ENCODE measurements at regions not wholly inside any gene's neighbourhood (a gene's known extent, or its start where the extent isn't known, plus 50 kb on each side); places are given as distances from the start of the nearest gene placed in this dataset.

- Histone ChIP-seq H3K4me2 (no peak overlapping the region), H4K20me1 (replicated peaks; ENCODE audit: insufficient read depth) (no peaks in the 10 kb centered on the region), H3K79me2 (replicated peaks; ENCODE audit: insufficient read depth) (no peaks in the 10 kb centered on the region), H3K4me3 (no peak overlapping the region), H2AFZ (peak overlapping the region; percentile 12; the same call in 1 of the 2 replicates), H3K27me3 (ENCODE audit: insufficient read depth) (no peaks in the 10 kb centered on the region), H3K27ac (ENCODE audit: low read depth) (no peak overlapping the region), H3K36me3 (ENCODE audit: insufficient read depth) (no peaks in the 10 kb centered on the region), H3F3A (replicated peaks; ENCODE audit: low read depth) (no peaks in the 10 kb centered on the region), H3K9me2 (ENCODE audit: insufficient read depth) (no peaks in the 10 kb centered on the region), H3K4me1 (ENCODE audit: insufficient read depth) (peaks cover 6% of the 10 kb centered on the region)
- DNase-seq (ENCODE audit: low spot score) = no peak
- peaks cover 13% of the 10 kb centered on the region; the same call in 2 of the 3 replicates for H3K4me1 Mint-ChIP-seq
- no peak for ATAC-seq
- H3K27ac Mint-ChIP-seq = no peak overlapping the region
- no peaks in the 10 kb centered on the region for H3K27me3 Mint-ChIP-seq (ENCODE audit: insufficient read depth, low read depth, poor library complexity)
- no peaks in the 10 kb centered on the region for H3K36me3 Mint-ChIP-seq (ENCODE audit: low read depth)
- no peak overlapping the region for H3K4me3 Mint-ChIP-seq
- TF ChIP-seq STAT1 (IDR thresholded peaks at IDR 0.05; ENCODE audit: unreplicated experiment) = no peak
- no peak for TF ChIP-seq JUNB (IDR thresholded peaks at IDR 0.05; ENCODE audit: unreplicated experiment)
- no peak for TF ChIP-seq POLR2AphosphoS5 (IDR thresholded peaks at IDR 0.05; ENCODE audit: low read depth)
- TF ChIP-seq EZH2phosphoT487 (IDR thresholded peaks at IDR 0.05; ENCODE audit: unreplicated experiment) = no peak
- no peak for TF ChIP-seq CTCF (conservative IDR thresholded peaks at IDR 0.05; ENCODE audit: low read depth in 2 of 2)
- no peak for TF ChIP-seq ZNF462 (CRISPR knock-in tag; IDR thresholded peaks at IDR 0.05)
- TF ChIP-seq ZNF114 (CRISPR knock-in tag; IDR thresholded peaks at IDR 0.05) = no peak
- no peak for TF ChIP-seq REST (IDR thresholded peaks at IDR 0.05; ENCODE audit: unreplicated experiment)
- TF ChIP-seq ZNF331 (CRISPR knock-in tag; IDR thresholded peaks at IDR 0.05; ENCODE audit: low read depth) = no peak
- TF ChIP-seq ETS1 (IDR thresholded peaks at IDR 0.05) = no peak
- no peak for TF ChIP-seq EZH2 (IDR thresholded peaks at IDR 0.05; ENCODE audit: low read depth, unreplicated experiment)
- no peak for TF ChIP-seq NANOG (IDR thresholded peaks at IDR 0.05; ENCODE audit: borderline replicate concordance)
- no peaks in the 10 kb centered on the region for H3K9me3 Mint-ChIP-seq
Observed at GRCh38 chr13:81582381-81582780, 1241.5 kb upstream of the SPRY2 start.
